Activated CD8-positive, alpha-beta memory T cell treated with anti-CD3 and anti-CD28 coated beads, Interleukin-2, amount 50 U/mL, for 4 hours (primary cell): ENCODE measurements at regions not wholly inside any gene's neighbourhood (a gene's known extent, or its start where the extent isn't known, plus 50 kb on each side); places are given as distances from the start of the nearest gene placed in this dataset.

Experiments used
- DNase-seq: peaks from one replicate; pipeline ENCODE4 v3.0.0-alpha.2; 2020

DNA sequence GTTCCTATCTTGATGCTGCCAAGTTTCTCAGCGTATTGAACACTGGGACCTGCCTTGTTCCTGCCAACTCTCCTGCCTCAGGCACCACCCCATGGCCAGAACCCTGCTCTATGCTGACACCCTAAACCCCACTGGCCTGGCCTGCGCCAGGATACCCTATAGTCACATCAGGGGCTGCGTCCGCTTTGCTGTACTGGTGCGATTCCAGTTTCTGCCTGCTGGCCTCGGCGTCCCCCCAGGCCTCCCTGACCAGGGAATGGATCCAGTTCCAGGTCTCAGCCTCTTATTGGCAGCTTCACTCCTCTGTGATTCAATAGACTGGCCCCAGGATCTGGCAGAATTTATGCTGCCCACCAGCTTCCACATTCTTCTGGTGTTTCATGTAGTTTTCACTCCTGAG lies 55.0 kb downstream of the GPR6 start:
- DNase-seq, result no peak

DNA sequence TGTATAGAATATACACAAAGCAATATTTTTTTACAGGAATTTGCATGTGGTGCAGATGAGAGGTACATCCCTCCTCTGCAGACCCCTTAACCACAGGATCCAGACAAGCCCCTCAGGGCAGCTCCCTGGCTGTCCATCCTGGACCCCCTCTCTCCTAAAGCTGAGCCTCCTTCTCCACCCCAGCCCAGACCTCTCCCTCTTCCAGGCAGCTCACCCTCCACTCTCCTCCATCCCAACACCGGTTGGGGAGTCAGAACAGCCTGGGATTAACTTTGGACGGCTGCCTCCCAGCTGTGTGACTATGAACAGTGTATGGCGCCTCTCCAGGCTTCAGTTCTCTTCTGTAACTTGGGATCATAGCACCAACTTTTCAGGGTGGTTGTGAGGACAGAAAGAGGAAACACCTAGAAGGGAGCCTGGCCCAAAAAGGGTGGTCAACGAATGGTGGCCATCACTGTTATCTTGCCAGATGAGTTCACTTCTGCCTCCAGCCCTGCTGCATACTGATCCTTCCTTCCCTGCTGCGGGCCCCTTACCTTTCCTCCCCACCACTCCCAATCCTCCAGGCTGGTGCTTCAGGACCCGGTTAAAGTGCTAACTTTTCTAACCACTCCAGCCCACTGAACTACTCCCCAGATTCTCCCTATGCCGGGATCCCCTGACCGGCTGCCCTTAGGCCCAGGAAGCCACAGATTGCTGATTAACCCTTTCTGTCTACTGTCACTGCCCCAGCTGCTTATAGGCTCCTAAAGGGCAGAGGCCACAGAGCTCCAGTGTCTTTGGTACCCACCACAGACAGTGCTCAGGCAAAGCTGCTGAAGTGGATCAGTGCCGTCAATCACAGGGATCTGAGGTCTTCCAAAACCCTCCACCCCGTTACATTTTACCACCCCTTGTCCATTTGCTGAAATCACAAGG lies 55.9 kb downstream of the GPR6 start:
- no peak for DNase-seq

DNA sequence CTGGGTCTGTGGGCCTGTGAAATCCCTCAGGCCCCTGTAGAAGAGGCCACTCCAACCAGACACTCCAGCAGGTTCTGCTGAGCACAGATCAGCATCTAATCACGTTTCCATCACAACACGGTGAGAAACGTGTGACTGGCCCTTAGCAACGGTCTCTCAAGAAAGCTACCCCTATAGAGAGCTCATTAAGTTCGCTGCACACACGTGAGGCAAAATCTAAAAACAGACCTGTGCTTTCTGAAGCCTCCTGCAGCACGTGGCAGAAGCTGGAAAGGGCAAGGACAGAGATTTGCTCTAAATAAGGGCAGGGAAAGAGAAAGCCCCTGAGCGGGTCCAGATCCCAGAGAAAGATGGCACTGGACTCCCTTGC lies 56.5 kb downstream of the GPR6 start:
- no peak for DNase-seq

DNA sequence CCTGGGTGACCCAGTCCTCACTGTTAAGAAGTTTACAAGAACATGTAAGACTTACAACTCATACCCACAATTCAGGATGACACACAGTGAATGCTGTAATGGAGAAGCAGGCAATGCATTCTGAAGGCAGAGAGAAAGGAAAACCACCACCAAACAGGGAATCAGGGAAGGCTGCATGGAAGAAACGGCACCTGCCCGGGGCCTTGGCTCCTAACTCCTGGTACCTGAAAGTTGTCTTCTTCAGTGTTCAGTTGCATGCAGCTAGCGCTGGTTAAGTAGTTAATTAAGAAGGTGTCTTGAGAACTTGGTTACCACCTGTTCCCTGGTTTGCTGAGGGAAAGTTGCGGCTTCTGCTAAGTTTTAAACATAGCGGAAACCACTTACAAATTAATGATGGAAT lies 57.2 kb downstream of the GPR6 start:
- DNase-seq, result no peak

DNA sequence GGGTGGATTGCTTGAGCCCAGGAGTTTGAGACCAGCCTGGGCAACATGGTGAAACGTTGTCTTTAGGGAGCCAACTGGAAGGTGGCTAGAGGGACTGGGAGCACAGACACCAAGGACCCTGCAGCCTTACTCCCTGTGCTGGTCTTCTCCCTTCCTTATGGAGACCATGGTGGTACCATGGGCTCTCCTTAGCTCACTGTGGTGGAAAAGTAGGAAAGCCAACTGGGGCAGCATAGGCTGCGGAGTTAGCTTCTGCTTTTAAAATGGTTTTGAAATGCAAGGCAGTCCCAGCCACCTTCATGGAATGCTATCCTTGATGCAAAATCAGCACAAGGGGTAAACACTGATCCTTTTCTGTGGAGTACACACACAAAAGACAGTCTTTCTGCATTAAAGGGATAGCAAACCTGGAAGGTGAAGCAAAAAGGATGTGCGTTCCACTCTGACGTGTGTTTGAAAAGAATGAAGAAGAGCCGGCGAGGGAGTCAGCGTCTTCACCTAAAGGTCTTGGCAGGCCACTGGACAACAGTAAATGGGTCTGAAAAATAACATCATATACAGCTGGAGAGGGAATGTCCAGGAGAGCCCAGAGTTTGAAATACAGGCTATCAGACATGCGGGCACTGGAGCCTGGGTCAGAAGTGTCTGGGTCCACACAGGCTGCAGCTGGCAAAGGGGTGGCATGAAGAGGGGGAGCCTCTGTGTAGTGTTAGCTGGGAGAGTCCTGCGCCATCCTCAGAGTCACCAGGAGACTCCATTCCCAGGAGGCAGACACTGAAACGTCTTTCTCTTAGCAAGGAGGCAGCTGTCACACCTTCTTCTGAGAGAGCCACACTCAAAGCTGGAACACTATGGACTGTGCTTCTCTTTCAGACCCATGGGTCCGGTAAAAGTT lies 58.5 kb downstream of the GPR6 start:
- no peak for DNase-seq

DNA sequence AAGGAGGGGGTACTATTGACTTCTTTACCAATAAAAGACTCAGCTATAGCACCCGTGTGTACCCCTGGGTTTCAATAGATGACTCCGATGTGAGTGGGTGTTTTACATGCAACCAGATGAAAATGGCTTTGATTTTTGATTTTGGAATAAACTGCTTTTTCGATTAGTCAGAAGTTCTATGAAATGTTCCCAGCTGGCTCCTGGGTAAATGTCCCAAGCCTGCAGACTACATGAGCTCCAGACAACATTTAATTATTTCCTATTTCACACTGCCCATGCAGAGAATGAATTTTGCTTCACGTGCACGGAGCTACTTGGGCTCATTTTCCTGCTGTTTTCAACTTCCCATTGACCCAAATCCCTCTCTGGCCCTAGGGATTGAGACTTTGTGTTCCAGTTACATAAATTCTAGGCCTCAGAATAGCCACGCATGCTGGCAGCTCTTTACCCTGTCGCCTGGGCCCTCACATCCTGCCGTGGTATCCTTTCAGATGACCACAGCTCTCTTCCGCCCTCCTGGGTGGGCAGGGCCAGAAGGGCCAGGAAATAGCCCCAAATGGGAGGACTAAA lies 59.7 kb downstream of the GPR6 start:
- no peak for DNase-seq

DNA sequence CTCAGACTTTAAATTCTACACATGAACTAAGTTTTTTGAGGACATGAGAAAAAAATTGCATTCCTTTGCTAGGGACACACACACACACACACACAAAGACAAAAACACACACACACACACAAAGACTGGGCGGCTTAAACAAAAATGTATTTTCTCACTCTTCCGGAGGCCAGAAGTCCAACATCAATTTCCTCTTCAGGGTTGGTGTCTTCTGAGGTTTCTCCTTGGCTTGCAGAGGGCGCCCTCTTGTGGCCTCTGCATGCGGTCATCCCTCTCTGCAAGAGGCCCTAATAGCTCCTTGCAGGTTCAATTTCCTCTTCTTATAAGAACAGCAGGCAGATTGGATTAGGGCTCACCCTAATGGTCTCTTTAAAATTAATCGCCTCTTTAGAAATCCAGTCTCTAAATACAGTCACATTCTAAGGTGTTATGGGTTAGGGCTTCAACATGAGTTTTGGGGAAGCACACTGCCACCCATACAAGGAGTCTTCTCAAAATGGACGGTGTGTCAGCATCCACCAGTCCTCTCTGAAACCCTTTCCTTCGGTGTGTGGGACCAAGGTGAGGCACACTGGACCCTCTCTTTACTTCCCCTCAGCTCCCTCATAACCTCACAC lies 61.4 kb downstream of the GPR6 start:
- DNase-seq, result peak; percentile 81

DNA sequence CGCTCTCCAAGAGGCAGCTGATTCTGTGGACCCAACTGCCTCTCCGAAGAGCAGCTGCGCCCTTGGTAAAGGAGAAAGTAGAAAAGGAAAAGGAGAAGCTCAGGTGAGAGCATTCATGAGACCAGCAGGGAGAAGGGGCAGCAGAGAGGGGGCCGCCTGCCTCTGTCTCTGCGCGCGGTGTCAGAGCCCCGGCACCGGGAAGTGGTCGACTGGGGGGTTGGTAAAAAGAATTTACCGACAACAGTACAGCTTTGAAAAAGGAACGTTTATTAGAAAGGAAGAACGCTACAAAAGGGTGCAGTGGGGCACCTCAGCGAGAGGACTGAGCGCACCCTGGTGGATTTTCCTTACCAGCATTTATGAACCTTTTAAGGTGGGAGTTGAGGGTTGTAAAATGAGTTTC lies 61.9 kb downstream of the GPR6 start:
- DNase-seq, result peak; percentile 18

DNA sequence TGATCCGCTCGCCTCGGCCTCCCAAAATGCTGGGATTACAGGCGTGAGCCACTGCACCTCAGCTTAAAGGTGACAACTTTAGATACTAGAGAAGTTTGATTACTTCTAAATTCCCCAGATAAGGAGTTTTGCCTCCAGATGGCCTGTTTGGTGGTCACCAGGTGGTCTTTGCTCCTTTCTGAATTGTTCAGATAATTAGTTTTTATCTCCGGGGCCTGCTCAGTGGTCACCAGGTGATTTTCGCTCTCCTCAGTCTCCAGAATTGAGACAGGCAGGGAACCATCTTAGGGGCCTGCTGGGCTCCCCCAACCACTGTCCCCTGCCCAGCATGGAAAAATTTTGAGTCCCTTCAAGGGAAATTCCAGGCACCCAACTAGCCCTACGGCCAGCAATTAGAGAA lies 62.6 kb downstream of the GPR6 start:
- no peak for DNase-seq

DNA sequence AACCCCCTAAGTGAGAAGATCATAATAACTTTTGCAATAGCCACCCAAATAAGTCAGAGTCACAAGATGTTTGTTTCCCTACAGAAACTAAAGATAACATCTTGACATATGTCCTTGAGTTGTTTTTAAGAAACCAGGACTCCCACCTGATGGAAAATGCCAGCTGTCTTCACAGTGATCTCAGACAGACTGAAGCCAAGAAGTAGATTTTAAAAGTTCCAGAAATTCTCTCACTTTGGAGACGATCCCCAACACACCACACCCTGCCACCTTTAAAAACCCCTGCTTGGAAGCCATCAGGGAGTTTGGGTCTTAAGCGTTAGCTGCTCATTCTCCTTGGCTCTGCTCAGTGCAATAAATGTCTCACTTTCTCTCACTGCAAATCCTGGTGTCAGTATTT lies 63.0 kb downstream of the GPR6 start:
- DNase-seq, result no peak

DNA sequence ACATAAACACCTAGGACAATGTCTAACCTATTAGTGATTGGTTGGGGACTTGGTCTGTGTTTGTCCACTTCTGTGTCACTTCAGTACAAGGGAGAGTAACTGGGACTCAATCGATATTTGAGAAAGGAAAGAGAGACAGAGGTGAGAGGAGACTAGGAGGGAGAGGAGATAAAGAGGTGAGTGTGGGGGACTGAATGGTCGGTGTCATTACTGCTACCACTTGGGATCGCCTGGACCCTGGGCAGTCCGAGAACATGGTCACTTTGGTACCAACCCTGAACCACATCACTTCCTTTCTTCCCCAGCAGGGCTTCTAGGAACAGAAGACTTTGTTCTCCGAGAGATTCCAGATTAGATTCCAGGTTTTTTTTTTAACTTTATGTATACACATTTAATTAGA lies 63.7 kb downstream of the GPR6 start:
- no peak for DNase-seq

DNA sequence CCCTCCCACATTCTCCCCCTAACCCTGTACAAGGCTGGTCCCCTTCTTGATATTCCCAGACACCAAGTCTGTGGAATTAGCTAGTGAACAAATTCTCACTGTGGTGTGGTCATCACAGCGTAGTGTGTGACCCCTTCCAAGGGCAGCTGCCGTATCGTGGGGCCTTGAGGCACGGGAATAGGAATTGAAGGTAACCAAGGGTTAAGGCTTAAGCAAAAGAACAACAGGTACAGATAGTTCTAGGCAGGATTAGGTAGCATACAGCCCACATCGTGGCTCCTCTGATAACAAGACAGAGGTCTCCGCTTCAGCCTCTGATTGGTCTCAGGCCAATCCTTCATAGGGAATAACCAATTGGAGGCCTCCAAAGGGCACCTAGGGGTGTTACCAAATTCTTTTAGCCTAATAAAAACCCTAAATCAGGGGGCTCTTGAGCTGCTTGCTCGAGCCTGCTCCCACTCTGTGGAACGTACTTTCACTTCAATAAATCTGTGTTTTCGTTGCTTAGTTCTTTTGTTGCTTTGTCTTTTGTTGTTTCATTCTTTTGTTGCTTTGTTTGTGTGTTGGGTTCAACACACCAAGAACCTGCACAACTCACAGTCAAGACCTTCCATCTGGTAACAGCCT lies 64.7 kb downstream of the GPR6 start:
- DNase-seq, result no peak

DNA sequence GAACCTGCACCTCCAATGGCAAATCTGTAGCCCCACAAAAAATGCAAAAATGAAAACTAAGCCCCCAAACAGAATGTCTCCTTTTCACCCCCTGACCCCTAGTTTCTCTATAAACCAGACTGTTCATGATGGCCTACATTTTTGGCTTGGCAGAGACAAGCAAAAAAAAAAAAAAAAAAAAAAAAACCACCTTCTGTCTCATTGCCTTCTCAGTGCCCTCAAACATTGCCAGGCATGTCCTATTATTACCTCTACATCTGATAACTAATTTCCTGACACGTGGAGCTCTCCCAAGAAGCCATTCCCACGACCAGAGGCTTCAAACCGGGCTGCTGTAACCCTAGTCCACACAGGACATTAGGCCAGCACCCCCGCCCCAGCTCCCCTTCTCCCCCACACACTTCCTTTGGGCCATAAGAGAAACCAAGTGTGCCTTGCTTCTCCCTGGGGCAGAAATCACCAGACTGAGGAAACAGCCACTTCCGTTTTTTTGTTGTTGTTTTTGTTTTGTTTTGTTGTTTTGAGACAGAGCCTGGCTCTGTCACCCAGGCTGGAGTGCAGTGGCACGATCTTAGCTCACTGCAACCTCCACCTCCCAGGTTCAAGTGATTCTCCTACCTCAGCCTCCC lies 65.4 kb downstream of the GPR6 start:
- DNase-seq, result no peak

DNA sequence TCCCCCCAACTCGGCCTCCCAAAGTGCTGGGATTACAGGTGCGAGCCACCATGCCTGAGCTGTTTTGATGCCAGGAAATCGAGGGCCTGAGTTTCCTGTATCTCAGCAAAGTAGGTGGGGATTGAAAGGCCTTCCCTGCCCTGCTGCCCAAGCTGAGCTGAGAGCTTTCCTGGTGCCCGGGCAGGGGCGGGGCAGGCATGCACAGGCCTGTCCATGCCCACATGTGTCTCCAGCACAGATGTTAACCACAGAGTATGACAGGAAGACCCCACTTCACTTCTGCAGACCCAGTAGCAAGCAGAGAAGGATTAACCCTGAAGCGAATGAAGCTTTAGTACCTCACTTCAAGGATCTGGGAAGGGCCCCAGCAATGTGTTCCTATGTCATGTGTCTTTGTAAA lies 66.0 kb downstream of the GPR6 start:
- no peak for DNase-seq

DNA sequence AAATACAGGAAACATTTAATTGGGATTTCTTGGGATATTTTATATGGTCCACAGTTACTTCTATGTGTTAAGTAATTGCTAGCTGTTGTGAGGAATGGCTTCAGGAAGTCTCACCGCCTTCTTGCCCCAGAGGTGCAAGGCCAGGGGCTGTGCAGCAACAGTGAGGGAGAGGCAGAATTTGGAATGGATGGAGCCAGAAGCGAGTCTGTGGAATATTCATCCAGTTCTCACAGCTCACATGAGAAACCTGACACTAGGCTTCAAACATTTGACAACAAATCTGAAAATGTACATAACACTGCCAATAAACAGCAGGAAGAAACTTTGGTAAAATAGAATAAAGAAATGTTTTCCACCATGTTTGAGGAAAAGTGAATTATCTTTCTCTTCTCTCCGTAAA lies 66.5 kb downstream of the GPR6 start:
- DNase-seq, result no peak

DNA sequence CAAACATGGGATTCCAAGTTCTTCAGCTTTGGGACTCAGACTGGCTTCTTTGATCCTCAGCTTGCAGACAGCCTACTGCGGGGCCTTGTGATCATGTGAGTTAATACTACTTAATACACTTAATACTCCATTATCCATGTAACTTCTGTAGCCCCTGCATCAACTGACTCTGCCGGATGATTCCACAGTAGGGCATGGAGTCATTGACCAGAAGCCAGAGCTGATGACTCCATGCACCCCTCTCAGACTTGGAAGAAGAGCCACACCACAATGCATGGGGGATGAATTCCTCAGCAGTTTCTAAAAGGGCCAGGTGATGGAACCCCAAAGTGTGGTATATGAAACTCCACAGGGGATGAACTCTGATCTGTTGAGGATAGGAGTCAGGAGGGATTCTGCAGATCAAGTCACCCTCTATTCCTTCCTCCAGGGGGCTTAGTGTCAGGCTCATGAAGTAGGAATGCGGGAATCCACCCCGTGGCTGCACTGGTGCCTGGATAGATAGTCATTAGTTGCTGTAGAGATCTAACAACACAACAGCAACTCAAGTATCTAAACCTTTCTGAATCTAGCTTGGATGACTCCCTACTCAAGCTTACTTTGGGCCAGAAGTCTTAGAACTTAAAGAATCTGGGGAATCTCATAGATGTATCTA lies 70.2 kb downstream of the GPR6 start:
- no peak for DNase-seq

DNA sequence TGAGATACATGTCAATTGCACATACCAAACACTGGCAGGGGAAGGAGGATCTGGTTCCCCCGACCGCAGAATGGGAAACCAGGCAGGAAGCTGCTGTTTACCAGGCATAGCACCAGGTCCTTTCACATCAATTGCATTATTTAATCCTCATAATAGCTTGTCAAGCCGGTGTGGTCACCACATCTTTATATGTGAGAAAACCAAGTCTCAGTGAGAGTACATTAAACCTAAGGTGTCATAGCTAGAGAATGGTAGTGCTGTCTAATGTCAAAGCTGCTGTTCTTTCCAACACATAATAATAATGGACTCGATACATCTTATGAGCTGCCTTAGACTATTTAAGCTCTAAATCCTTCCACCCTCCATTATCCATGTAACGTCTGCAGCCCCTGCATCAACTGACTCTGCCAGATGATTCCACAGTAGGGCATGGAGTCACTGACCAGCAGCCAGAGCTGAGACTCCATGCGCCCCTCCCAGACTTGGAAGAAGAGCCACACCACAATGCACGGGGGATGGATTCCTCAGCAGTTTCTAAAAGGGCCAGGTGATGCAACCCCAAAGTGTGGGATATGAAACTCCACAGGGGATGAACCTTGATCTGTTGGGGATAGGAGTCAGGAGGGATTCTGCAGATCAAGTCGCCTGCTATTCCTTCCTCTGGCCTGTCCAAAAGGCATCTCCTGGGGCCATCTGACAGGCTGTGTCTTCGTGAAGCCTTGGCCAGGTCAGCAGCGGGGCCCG lies 71.8 kb downstream of the GPR6 start:
- no peak for DNase-seq
